ENCODE measurements at regions not wholly inside any gene's neighbourhood (a gene's known extent, or its start where the extent isn't known, plus 50 kb on each side); places are given as distances from the start of the nearest gene placed in this dataset.

DNA sequence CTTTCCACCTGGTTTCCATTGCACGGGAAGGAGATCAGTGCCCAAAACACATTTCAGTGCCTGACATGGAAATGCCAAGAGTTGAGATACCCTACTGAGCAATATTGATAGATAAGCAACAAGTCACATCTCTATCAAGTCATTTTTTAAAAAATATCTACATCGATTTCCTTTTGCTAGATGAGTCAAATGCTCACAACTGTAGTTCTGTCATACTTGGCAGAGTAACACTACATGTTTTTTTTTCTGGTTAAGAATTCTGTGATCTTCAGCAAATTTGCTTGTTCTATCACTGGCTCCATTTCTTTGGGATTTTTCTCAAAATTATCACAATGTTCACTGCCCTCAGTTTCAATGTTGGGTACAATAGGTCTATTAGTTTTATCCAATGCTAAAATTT lies 145.4 kb downstream of the ZC3H11B start:
- DNase-seq, result no peak

DNA sequence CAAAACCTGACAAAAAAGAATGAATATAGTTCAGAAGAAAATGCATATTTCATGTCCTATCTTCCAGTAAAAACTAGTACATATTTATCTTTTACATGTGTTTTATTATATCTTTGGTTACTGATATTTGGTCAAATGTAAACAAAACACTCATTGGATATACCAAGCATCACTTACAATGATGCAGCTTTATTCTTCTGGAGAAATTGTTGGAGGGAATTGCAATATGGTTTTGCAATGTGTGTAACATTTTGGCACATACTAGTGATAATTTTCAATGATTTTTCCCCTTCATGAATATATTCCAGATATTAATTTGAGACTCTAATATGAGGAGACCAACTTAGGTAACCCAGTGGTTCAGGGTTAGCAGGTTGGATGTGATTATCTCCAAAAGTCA lies 146.1 kb downstream of the ZC3H11B start:
- DNase-seq, result no peak

DNA sequence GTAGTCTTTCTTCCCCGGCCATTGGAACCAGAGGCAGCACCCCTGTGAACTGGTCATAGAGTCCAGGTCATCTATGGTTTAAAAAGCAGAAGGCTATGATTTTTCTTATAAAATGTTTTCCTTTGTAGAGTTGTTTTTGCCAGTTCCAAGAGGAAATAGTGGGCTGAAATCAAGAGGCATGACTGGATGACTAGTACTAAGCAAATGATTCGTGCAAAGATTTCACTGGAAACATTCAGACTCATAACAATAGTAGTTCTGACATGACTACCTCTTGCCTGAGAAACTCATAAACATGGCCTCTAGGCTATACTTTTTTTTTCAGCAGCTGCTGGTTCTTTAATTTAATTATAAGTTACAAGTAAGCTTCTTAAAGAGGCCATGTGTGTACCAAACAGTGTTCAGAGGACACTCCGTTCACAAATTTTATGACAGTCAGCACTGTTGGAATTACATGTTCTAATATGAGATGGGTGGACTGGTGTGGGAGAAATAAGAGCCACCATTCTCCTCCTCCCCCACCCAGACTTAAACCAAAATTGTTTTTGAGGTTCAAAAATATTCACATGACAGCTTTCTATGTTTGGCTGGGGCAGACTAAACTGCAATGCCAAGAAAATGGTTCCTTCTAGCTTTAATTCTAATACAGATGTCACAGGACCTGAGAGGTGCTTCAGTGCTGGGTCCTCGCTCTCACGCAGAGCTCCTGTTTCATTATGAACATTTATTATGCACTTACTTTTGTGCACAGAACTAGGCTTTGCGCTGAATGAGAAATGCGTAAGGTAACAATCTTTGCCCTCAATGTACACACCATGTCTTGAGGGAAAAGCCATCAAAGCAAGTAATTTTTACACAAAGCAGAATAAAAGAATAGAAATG lies 147.5 kb downstream of the ZC3H11B start:
- DNase-seq, result no peak

DNA sequence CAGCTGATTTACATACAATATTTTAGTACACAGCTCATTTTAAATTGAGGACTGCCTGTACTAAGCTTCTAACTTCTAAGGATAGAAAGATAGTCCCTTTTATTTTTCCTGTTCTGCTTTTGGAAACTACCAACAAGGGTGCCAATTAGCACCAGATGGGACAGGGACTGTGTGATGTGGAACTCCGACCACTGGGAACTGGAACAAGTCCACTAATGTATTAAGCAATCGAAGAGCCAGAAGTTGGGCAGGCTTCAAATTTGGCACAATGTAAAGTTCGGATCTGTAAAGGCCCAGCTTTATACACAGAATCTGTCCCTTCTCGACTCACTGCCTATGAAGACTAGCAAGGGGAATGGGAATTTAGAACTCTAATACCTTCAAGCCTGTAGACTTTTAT lies 149.3 kb downstream of the ZC3H11B start:
- DNase-seq, result no peak

DNA sequence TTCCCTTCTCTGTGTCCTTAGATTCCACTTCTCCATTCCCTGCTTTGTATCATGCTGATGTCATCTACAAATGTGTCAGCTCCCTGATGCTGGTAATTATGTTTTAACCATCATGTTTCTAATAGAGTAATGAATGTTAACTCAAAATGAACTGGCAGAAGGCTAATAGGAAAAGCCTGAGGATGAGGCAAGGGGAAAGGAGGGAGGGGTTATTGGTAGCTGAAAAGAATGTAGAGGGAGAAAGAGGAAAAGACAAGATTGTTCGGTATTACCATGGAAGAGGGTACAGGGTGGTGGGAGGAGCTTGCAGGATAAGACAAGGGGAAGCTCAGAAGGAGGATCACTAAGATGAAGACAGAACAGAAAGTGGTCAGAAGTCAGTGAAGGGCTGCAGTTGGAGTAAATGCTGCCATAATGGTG lies 150.9 kb downstream of the ZC3H11B start:
- DNase-seq, result no peak

- DNase-seq, result no peak
Observed at GRCh38 chr1:219460896-219461815, 151.7 kb downstream of the ZC3H11B start.

GRCh38 chr1:219460081-219460895 lies 152.6 kb downstream of the ZC3H11B start:
- DNase-seq, result no peak

DNA sequence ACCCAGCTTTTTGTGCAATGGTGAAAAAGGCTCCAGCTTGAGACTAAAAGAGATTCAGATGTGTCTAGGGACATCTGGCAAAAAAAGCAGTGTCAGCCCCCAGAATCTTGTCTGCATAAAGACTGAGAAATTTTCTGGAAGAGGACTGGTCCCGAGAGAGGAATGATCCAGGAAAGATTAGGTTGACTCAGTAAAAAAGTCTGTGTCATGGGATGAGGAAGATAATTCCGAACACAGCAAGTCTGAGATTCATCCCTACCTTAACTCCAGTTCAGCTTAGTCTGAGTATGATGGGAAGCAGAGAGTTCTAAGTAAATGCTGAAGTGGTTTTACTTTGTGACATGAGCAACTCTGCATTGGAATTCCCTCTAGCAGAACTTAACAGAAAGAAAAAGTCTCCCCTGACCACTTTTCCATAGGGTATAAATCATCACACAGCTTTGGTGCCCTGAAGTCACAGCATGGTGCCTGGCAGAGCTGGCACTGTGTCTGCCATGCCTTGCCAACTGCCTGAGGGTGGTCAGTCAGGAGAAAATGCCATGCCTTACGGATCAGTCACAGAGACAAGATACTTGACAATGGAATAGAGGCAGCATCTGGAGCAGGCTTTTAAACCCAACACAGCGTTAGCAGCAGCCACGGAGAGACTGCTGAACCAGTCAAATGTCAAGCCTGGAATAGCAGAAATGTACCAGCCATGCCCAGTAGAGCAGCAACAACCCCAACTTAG lies 153.4 kb downstream of the ZC3H11B start:
- DNase-seq, result no peak

DNA sequence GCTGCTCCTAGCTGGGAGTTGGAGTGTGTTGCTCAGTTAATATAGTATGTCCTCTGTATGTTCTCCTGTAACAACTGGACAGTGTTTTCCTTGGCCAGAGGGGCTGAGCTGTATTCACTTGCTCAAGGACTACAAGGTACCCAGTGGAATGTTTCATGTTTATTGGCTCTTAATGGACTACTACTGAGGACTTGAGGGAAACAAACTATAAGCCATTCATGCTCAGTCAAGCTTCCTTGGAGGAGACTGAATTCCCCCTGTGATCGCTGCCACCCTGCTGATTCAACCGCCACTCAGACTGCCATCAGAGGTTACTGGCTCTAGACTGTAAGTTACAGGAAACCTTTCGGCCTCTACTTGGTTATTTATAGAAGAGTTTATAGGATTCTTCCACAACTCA lies 166.6 kb downstream of the ZC3H11B start:
- DNase-seq, result no peak

DNA sequence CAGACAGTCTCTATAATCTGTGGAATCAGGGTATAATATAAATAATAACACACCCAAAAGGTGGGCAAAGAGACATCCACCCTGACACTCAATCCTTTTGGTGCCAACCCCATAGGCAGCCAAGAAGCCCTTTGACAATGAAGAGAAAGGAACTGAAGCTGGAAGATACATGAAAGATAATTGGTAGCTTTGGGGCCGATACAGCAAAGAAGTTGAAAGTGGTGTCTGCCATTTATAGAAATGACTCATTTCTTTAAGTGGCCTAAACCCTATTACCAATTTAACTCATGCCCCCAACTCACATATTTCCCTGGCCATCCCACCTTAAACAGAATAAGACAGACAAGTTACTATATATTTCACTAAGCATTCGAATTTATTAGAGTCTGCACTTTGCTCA lies 167.0 kb downstream of the ZC3H11B start:
- DNase-seq, result no peak

- no peak for DNase-seq
Observed at GRCh38 chr1:219444474-219444873, 168.4 kb downstream of the ZC3H11B start.

DNA sequence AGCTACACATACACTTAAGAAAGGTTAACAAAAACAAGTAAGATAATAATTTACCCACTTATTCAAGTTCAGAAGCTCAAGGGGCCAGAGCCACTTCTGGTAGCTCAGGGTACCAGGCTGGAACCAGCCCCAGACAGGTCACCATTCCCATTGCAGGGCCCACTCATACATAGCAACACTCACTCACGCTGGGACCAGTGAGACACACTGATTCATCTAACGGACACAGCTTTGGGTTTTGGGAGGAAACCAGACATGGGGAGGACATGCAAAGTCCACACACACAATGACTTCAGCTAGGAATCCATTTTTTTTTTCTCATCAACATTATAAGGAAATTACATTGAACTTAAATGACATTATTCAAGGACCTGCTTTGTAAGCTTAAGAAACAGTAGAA lies 169.1 kb downstream of the ZC3H11B start:
- DNase-seq, result no peak

DNA sequence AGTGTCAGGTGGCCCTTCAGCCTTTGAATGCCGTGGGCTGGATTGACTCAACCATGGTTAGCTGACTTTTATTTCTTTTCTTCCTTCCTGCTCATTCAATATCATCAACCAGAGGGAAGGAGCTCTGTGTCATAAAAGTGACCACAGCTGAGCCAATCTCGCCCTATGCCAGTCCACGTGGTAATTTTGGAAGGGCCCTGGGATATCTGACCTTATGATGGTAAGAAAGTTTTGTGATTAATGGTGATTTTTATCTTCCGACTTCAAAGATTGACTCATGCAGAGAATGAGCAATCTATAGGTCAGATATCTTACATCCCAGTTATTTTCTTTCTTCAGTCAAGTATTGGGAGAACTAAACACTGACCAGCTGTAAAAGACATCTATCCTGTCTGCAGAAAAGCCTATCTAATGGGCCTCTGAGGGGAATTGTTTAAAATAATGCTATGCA lies 170.3 kb downstream of the ZC3H11B start:
- DNase-seq, result no peak

DNA sequence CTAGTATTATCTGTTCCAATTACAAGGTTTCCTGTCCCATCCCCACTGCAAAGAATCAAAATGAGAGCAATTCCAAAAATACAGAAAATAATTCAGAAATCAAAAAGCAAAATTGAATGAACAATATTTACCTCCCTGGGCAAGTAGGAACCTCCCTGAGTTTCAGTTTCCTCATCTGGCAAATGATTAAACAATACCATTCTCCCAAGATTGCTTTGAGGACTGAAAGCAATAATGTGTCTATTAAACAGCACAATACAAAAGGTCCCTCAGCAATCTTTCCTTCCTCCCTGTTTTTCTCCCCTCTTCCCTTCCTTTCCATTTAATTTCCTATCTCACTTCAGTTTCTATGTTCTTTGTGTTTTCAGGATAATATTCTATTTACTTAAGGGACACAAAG lies 171.0 kb downstream of the ZC3H11B start:
- DNase-seq, result no peak

GRCh38 chr1:219439376-219439775 lies 173.5 kb downstream of the ZC3H11B start:
- no peak for DNase-seq

DNA sequence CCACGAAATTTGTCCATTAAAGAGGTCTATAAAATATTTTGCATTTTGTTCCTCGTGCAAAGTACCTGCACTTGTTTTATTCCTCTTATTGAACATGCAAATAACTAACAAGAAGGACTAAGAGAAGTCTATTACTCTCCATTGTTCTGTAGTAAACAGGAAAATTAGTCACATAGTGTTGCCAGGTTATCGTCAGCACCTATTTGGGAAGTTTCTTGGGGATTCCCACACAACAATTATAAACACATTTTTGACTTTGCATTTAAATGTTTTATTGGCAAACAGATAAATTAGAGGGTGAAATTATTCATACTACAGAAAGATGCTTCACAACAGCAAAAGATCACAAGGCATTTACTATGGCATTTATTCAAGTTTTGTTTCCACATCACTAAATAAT lies 174.5 kb downstream of the ZC3H11B start:
- no peak for DNase-seq

DNA sequence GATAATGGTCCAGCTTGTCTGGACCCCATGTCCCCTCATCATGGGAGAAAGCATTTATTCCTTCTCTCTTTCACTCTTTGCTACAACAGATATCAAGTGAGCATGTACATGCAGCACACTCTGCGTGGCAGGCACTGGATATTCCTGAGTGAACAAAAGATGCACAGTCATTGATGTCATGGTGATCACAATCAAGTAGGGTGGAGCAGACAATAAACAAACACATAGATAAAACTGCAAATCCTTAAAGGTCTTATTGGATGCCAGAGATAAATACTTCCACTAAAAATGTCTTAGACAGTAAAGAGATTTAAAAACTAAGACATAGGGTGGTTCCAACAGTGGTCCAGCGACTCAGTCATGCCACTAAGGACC lies 178.0 kb downstream of the ZC3H11B start:
- DNase-seq, result no peak

DNA sequence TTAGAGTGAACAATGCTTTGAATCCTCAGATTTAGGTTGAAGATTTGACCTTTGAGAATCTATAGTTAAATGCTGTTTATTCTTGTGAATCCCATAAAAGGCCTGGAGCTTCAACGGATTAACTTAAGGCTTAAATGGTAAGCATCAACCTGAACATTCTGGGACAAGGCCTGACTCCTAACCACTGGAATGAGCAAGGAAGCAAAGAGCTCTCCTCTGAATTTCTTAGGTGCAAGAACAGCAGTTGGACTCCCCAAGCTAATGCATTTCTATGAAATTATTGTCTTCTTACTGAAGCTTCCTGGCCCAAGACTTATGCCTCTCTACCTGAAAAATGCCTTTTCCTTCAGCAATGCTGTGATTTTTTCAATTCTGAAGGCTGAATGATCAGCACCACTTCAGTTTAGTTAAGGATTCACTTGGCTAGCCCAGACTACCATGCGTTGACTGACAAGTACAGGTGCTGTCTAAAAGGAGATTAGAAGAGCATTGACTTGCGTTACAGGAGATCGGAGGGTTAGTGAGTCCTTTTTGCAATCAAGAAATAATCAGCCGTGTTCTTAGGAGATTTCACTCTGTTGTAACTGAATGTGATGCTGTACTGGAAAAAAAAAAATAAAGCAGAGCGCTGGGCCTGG lies 178.5 kb downstream of the ZC3H11B start:
- DNase-seq, result no peak

- DNase-seq, result no peak
Observed at GRCh38 chr1:219433496-219434131, 179.3 kb downstream of the ZC3H11B start.

- no peak for DNase-seq
Observed at GRCh38 chr1:219433001-219433400, 179.9 kb downstream of the ZC3H11B start.

DNA sequence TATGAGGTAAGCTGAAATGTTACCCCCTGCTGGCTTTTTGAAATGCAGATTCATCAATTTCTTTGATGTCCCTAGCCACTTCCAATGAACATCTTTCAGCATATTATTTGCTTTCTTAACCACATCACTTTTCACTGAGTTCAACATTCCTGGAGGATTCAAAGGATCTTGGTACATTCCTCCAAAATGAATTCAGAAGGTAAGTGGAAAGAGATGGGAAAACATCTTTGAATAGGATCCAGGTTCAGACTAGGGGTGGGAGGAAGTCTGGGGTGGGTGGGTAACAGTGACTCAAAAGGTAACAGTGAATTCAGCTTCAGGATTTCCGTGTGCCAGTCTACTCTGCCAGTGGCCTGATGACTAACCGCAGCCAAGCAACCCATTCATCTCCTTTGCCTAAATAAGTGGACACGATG lies 180.7 kb downstream of the ZC3H11B start:
- no peak for DNase-seq
